B cell (primary cell): ENCODE measurements at regions not wholly inside any gene's neighbourhood (a gene's known extent, or its start where the extent isn't known, plus 50 kb on each side); places are given as distances from the start of the nearest gene placed in this dataset.

Source experiments
- EZH2 ChIP-seq: IDR thresholded peaks from 2 replicates; pipeline ENCODE4 v1.6.1; 2012; ENCODE audit warnings: borderline replicate concordance, low read depth, mild to moderate bottlenecking, moderate library complexity, low read length; ENCODE audit not compliant: insufficient read depth, poor library complexity, severe bottlenecking
- TF ChIP-seq, protein P1 (sequence below): fragments of 200-600 bp; IDR thresholded peaks from one replicate; pipeline ENCODE4 v1.8.0; 2022; ENCODE audit warnings: antibody characterized with exemption, mild to moderate bottlenecking

DNA sequence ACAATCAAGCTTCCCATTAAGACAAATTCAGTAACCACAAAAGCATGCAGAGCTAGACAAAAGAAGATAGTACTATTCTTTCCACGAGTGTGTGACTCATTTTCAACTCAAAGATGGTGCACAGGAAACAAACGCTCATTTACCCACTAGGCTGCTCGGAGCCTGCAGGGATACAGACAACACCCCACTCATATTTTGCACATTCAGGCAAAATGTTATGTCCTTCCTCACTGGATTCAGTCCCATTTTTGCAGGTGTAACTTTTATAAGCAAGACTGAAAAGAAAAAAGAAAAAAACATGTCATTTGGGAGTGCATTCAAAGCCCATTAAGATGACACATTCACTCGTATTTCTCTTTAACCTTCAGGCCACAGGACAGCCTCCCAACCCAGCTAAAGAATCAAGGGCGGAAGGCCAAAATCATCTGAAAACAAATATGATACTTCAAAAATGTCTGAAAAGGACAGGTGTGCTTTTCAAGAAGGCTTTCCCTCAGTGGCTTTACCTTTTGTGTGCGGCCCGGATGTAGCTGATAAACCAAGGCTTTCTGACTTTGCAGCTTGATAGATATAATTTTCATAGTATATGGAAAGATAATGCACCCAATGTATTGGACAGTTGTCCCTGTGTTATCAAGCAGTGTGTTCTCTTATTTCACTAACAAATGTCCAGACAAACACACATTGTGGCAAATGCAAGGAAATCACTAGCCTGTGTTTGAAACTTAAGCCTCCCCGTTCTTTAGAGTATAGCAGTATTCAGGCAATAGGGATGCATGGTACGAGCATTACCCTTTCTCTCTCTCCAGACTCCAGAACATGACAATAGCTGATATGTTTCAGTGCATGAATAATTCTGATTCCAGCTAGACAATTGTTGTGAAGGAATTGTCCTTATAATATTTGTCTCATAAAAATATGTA, 147.8 kb upstream of the KRR1 start:
- TF ChIP-seq, protein P1, sequence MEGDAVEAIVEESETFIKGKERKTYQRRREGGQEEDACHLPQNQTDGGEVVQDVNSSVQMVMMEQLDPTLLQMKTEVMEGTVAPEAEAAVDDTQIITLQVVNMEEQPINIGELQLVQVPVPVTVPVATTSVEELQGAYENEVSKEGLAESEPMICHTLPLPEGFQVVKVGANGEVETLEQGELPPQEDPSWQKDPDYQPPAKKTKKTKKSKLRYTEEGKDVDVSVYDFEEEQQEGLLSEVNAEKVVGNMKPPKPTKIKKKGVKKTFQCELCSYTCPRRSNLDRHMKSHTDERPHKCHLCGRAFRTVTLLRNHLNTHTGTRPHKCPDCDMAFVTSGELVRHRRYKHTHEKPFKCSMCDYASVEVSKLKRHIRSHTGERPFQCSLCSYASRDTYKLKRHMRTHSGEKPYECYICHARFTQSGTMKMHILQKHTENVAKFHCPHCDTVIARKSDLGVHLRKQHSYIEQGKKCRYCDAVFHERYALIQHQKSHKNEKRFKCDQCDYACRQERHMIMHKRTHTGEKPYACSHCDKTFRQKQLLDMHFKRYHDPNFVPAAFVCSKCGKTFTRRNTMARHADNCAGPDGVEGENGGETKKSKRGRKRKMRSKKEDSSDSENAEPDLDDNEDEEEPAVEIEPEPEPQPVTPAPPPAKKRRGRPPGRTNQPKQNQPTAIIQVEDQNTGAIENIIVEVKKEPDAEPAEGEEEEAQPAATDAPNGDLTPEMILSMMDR: no peak
- no peak for TF ChIP-seq EZH2
